Large intestine (tissue), 3 donors: ENCODE measurements at regions not wholly inside any gene's neighbourhood (a gene's known extent, or its start where the extent isn't known, plus 50 kb on each side); places are given as distances from the start of the nearest gene placed in this dataset.
"Not testable (repeated sequence)": the region's sequence is repeated elsewhere in the genome, so short reads cannot be mapped to it uniquely, and the experiment has no call there.

ENCODE experiments used
- DNase-seq, 2 donors: peaks; one replicate each; pipeline versions ENCODE4 v3.0.0 to v3.0.0-alpha.2; 2013
- H3K27ac ChIP-seq: one replicate; pipeline ENCODE4 v1.5.1; 2013; ENCODE audit warnings: low read length
- H3K27me3 ChIP-seq: 2 replicates; pipeline ENCODE4 v1.6.1; 2013; ENCODE audit warnings: low read length; ENCODE audit not compliant: control insufficient read depth, insufficient read depth
- H3K36me3 ChIP-seq: 2 replicates; pipeline ENCODE4 v1.6.1; 2013; ENCODE audit warnings: low read length; ENCODE audit not compliant: control insufficient read depth, insufficient read depth
- H3K4me1 ChIP-seq: one replicate; pipeline ENCODE4 v1.6.1; 2013; ENCODE audit warnings: low read length; ENCODE audit not compliant: control insufficient read depth, insufficient read depth
- H3K4me3 ChIP-seq: one replicate; pipeline ENCODE4 v1.5.1; 2013; ENCODE audit warnings: low read length
- H3K9me3 ChIP-seq: one replicate; pipeline ENCODE4 v1.6.1; 2013; ENCODE audit warnings: mild to moderate bottlenecking, low read depth, low read length, moderate library complexity; ENCODE audit not compliant: control insufficient read depth
- WGBS: methylation state at CpG from one replicate; pipeline ENCODE4 v1.1.5; 2013; ENCODE audit warnings: low lambda C conversion rate; ENCODE audit not compliant: insufficient coverage; 5-methylcytosine and 5-hydroxymethylcytosine counted together

GRCh38 chr14:45798659-45799058, 545.7 kb upstream of the MIS18BP1 start:
- WGBS: no CpG with 5 or more reads among the region's 3 CpGs
- no peaks in the 10 kb centered on the region for H3K36me3 ChIP-seq
- no peak overlapping the region for H3K27ac ChIP-seq
- no peak for DNase-seq
- H3K27me3 ChIP-seq: no peaks in the 10 kb centered on the region
- no peaks in the 10 kb centered on the region for H3K4me1 ChIP-seq
- peaks cover 3% of the 10 kb centered on the region for H3K9me3 ChIP-seq
- H3K4me3 ChIP-seq: no peak overlapping the region

DNA sequence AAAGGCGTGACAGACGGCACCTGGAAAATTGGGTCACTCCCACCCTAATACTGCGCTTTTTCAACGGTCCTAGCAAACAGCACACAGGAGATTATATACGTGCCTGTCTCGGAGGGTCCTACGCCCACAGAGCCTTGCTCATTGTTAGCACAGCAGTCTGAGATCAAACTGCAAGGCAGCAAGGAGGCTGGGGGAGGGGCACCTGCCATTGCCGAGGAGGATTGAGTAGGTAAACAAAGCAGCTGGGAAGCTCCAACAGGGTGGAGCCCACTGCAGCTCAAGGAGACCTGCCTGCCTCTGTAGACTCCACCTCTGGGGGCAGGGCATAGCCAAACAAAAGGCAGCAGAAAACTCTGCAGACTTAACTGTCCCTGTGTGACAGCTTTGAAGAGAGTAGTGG, 543.0 kb upstream of the MIS18BP1 start:
- not testable (repeated sequence) for H3K36me3 ChIP-seq, H3K4me3 ChIP-seq, DNase-seq, H3K9me3 ChIP-seq, H3K27me3 ChIP-seq, H3K27ac ChIP-seq, H3K4me1 ChIP-seq
- no CpG with 5 or more reads among the region's 8 CpGs for WGBS

GRCh38 chr14:45793081-45793480, 540.1 kb upstream of the MIS18BP1 start:
- H3K4me3 ChIP-seq: no peak overlapping the region

GRCh38 chr14:45790293-45790692, 537.3 kb upstream of the MIS18BP1 start:
- no peaks in the 10 kb centered on the region for H3K27me3 ChIP-seq
- WGBS: 100% methylated on average over 1 of the region's 1 CpG
- no peaks in the 10 kb centered on the region for H3K9me3 ChIP-seq
- no peaks in the 10 kb centered on the region for H3K4me1 ChIP-seq
- no peak overlapping the region for H3K4me3 ChIP-seq
- DNase-seq: no peak
- no peak overlapping the region for H3K27ac ChIP-seq
- no peaks in the 10 kb centered on the region for H3K36me3 ChIP-seq

More at GRCh38 chr14:45793081-45793480, 540.1 kb upstream of the MIS18BP1 start:
- DNase-seq: no peak
- no CpG with 5 or more reads among the region's 4 CpGs for WGBS
- Histone ChIP-seq H3K9me3 (peaks cover 3% of the 10 kb centered on the region), H3K36me3 (no peaks in the 10 kb centered on the region), H3K4me1 (no peaks in the 10 kb centered on the region), H3K27me3 (no peaks in the 10 kb centered on the region), H3K27ac (no peak overlapping the region)

DNA sequence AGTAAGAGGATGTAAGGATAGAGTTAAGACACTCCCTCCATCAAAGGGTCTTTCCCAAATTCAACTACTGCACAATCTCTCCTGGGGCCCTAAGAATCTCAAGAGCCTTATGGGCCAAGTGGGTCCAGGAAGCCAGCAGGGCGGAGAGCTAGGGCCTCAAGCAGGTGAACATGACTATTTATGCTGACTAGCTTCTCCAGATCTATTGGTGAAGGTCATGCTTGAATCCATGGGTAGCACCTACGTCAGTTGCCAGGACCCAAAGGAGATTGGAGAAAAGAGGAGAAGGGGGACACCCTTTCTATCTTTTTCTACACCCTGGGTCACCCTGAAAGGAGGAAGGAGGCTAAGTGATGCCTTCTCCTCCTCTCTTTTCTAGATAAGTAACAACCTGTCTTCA, 534.2 kb upstream of the MIS18BP1 start:
- no peak for DNase-seq
- no peaks in the 10 kb centered on the region for H3K36me3 ChIP-seq
- peaks cover 3% of the 10 kb centered on the region for H3K9me3 ChIP-seq
- no CpG with 5 or more reads among the region's 2 CpGs for WGBS
- H3K4me1 ChIP-seq: no peaks in the 10 kb centered on the region
- H3K27me3 ChIP-seq: no peaks in the 10 kb centered on the region
- no peak overlapping the region for H3K4me3 ChIP-seq
- no peak overlapping the region for H3K27ac ChIP-seq

DNA sequence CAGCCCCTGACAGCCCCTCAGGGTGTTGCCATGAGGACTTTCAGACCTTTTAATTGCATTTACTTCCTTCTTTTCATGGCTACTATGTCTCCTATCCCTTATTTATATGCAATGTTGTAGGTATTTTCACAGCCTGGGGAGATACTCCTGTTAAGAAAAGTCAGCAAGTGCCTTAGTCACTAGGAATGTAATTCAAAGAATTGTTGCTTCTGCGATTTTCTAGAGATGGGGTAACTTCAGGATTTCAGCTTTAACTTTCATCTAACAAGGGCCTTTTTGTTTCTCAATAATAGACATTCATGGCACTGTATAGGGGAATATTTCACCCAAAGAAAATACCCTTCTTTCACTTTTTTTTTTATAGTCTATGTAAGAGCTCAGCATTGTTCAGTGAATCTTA, 533.3 kb upstream of the MIS18BP1 start:
- Histone ChIP-seq H3K4me1 (no peaks in the 10 kb centered on the region), H3K27ac (no peak overlapping the region), H3K36me3 (no peaks in the 10 kb centered on the region), H3K27me3 (no peaks in the 10 kb centered on the region), H3K4me3 (no peak overlapping the region), H3K9me3 (peaks cover 3% of the 10 kb centered on the region)
- WGBS: 100% methylated on average over 1 of the region's 1 CpG
- DNase-seq: no peak

DNA sequence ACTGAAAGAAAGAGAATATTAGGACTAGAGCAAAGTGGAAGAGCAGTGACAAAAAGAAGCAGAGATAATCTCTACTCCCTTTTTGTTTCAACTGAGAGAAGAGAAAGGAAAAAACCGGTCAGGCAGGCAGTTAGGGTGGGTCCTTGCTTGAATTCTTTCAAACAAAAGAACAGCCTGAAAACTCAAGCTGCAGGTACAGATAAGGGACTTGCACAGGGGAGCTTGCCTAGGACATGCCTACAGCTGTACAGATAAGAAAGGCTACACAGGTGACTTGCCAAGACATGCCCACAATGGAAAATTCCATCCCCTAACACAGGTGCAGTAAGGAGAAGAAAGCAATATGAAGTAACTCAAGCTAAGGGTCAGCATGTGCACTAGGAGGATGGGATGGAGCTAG, 532.2 kb upstream of the MIS18BP1 start:
- H3K36me3 ChIP-seq: no peaks in the 10 kb centered on the region
- H3K4me3 ChIP-seq: no peak overlapping the region
- WGBS: no CpG with 5 or more reads among the region's 1 CpG
- no peaks in the 10 kb centered on the region for H3K4me1 ChIP-seq
- no peak overlapping the region for H3K27ac ChIP-seq
- peaks cover 3% of the 10 kb centered on the region for H3K9me3 ChIP-seq
- no peaks in the 10 kb centered on the region for H3K27me3 ChIP-seq
- no peak for DNase-seq

DNA sequence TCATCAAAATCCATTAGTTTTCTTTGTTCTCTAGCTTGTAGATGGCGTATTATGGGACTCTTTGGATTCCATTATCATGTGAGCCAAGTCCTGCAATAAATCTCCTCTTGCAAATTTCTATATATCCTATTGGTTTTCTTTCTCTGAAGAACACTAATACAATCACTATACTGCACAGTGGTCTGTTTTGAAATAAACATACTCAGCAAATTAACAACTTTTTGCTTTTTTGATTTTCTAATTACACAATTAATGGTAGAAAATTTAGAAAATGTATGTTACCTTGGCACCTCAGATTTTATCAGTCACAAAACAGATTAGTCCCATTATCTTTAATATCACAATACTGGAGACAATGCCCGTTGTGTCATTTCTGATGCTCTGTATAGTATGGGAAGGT, 513.2 kb upstream of the MIS18BP1 start:
- peaks cover 4% of the 10 kb centered on the region for H3K9me3 ChIP-seq
- no peak for DNase-seq
- H3K27me3 ChIP-seq: no peaks in the 10 kb centered on the region
- H3K36me3 ChIP-seq: no peaks in the 10 kb centered on the region
- no peaks in the 10 kb centered on the region for H3K4me1 ChIP-seq
- 100% methylated on average over 1 of the region's 2 CpGs for WGBS
- no peak overlapping the region for H3K4me3 ChIP-seq
- H3K27ac ChIP-seq: no peak overlapping the region

GRCh38 chr14:45757655-45758054, 504.7 kb upstream of the MIS18BP1 start:
- H3K9me3 ChIP-seq: peaks cover 4% of the 10 kb centered on the region
- H3K4me3 ChIP-seq: no peak overlapping the region
- no peak for DNase-seq
- H3K36me3 ChIP-seq: no peaks in the 10 kb centered on the region
- WGBS: 94% methylated on average over 2 of the region's 4 CpGs
- no peaks in the 10 kb centered on the region for H3K27me3 ChIP-seq
- H3K4me1 ChIP-seq: no peaks in the 10 kb centered on the region
- no peak overlapping the region for H3K27ac ChIP-seq

GRCh38 chr14:45756412-45756811, 503.4 kb upstream of the MIS18BP1 start:
- no CpG with 5 or more reads among the region's 2 CpGs for WGBS
- not testable (repeated sequence) for H3K27me3 ChIP-seq, H3K4me3 ChIP-seq, DNase-seq, H3K9me3 ChIP-seq, H3K27ac ChIP-seq, H3K4me1 ChIP-seq, H3K36me3 ChIP-seq

DNA sequence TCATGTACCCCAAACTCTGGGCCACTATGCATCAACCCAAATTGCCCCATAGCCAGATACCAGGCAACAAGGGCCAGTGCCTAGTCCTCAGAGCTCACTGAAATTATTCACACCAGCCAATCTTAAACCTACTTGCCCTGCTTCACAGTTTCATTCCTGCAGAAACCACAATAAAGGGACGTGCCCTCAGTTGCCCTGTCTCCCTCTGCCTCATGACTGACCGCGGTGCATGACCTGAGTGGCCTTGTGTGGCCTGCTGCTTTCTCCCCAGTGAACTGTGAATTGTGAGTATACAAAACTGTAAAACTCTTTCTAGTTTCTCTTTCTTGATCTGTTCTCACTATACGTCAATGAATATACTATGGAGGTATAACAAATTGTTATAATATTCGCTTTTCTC, 490.9 kb upstream of the MIS18BP1 start:
- H3K27me3 ChIP-seq: no peaks in the 10 kb centered on the region
- WGBS: 100% methylated on average over 2 of the region's 5 CpGs
- no peak for DNase-seq
- no peak overlapping the region for H3K4me3 ChIP-seq
- no peak overlapping the region for H3K27ac ChIP-seq
- H3K4me1 ChIP-seq: no peaks in the 10 kb centered on the region
- no peaks in the 10 kb centered on the region for H3K9me3 ChIP-seq
- no peaks in the 10 kb centered on the region for H3K36me3 ChIP-seq
